Naive B cell (primary cell): ENCODE measurements at regions not wholly inside any gene's neighbourhood (a gene's known extent, or its start where the extent isn't known, plus 50 kb on each side); places are given as distances from the start of the nearest gene placed in this dataset.

Experiments used
- ATAC-seq, 2 donors: fragments of 150-1000 bp; cut with Tn5 transposase; 2 replicates each; pipeline ENCODE4 v1.10.0; 2021; ENCODE audit warnings: low read depth in 2 of 2, mild to moderate bottlenecking in 2 of 2, moderate library complexity in 2 of 2
- DNase-seq: peaks from one replicate; pipeline ENCODE4 v3.0.0; 2022
- H3K27ac Mint-ChIP-seq, 6 donors: one replicate each; pipeline ENCODE4 v1.8.0; 2020 to 2022; ENCODE audit warnings: mild to moderate bottlenecking in 6 of 6, mixed read lengths in 6 of 6, moderate library complexity in 5 of 6, inconsistent platforms in 2 of 6
- H3K27me3 Mint-ChIP-seq, 3 donors: one replicate each; pipeline ENCODE4 v1.8.0; 2021 to 2022; ENCODE audit warnings: mixed read lengths in 3 of 3, mild to moderate bottlenecking in 1 of 3
- H3K36me3 Mint-ChIP-seq, 2 donors: one replicate each; pipeline ENCODE4 v1.8.0; 2020 to 2022; ENCODE audit warnings: mixed read lengths in 2 of 2, inconsistent platforms in 1 of 2, mild to moderate bottlenecking in 1 of 2
- H3K4me1 Mint-ChIP-seq, 3 donors: one replicate each; pipeline ENCODE4 v1.8.0; 2020 to 2022; ENCODE audit warnings: mixed read lengths in 3 of 3, inconsistent platforms in 1 of 3, mild to moderate bottlenecking in 1 of 3, moderate library complexity in 1 of 3
- H3K4me3 Mint-ChIP-seq, 8 donors: one replicate each; pipeline ENCODE4 v1.8.0; 2020 to 2022; ENCODE audit warnings: mild to moderate bottlenecking in 8 of 8, mixed read lengths in 8 of 8, moderate library complexity in 8 of 8, inconsistent platforms in 2 of 8
- H3K9me3 Mint-ChIP-seq, 7 donors: one replicate each; pipeline ENCODE4 v1.8.0; 2020 to 2022; ENCODE audit warnings: mixed read lengths in 7 of 7, mild to moderate bottlenecking in 5 of 7, inconsistent platforms in 2 of 7, moderate library complexity in 1 of 7

- Mint-ChIP-seq H3K4me1 (peaks cover 0 to 10% (median 4%) of the 10 kb centered on the region in 3 donors), H3K36me3 (peaks cover 0 to 5% of the 10 kb centered on the region in 2 donors)
Measured at GRCh38 chr22:49582181-49582580, 245.5 kb downstream of the BRD1 start.

GRCh38 chr22:49580024-49580423, 247.6 kb downstream of the BRD1 start:
- Mint-ChIP-seq H3K27me3 (no peaks in the 10 kb centered on the region), H3K36me3 (peaks cover 0 to 5% of the 10 kb centered on the region in 2 donors), H3K4me1 (no peaks in the 10 kb centered on the region), H3K9me3 (peaks cover 0 to 10% (median 0%) of the 10 kb centered on the region in 7 donors), H3K4me3 (no peak overlapping the region), H3K27ac (no peak overlapping the region)
- DNase-seq (no peak), ATAC-seq (no peak)

More at GRCh38 chr22:49582181-49582580, 245.5 kb downstream of the BRD1 start:
- ATAC-seq (no peak), DNase-seq (no peak)
- H3K27ac Mint-ChIP-seq: no peak overlapping the region
- H3K27me3 Mint-ChIP-seq: no peaks in the 10 kb centered on the region
- H3K4me3 Mint-ChIP-seq: no peak overlapping the region
- H3K9me3 Mint-ChIP-seq: peaks cover 0 to 10% (median 0%) of the 10 kb centered on the region in 7 donors

GRCh38 chr22:49577168-49578060, 250.3 kb downstream of the BRD1 start:
- H3K4me1 Mint-ChIP-seq: peaks cover 0 to 12% (median 6%) of the 10 kb centered on the region in 3 donors
- no peaks in the 10 kb centered on the region for H3K27me3 Mint-ChIP-seq
- peaks cover 0 to 2% of the 10 kb centered on the region in 2 donors for H3K36me3 Mint-ChIP-seq
- H3K9me3 Mint-ChIP-seq: peaks cover 0 to 10% (median 0%) of the 10 kb centered on the region in 7 donors
- ATAC-seq (no peak), DNase-seq (no peak)
- H3K27ac Mint-ChIP-seq: no peak overlapping the region
- no peak overlapping the region for H3K4me3 Mint-ChIP-seq

GRCh38 chr22:49576241-49577141, 251.2 kb downstream of the BRD1 start:
- Mint-ChIP-seq H3K4me3 (no peak overlapping the region), H3K27me3 (no peaks in the 10 kb centered on the region), H3K4me1 (peaks cover 0 to 12% (median 6%) of the 10 kb centered on the region in 3 donors), H3K36me3 (no peaks in the 10 kb centered on the region), H3K27ac (peak overlapping the region in 1 of 6 donors; percentile 32), H3K9me3 (peaks cover 0 to 10% (median 0%) of the 10 kb centered on the region in 7 donors)
- no peak for DNase-seq
- ATAC-seq: no peak

- DNase-seq: no peak
- no peak overlapping the region for H3K4me3 Mint-ChIP-seq
- H3K9me3 Mint-ChIP-seq: peaks cover 0 to 10% (median 0%) of the 10 kb centered on the region in 7 donors
- ATAC-seq: no peak
- H3K27ac Mint-ChIP-seq: no peak overlapping the region
- H3K36me3 Mint-ChIP-seq: no peaks in the 10 kb centered on the region
- H3K27me3 Mint-ChIP-seq: no peaks in the 10 kb centered on the region
- peaks cover 0 to 12% (median 6%) of the 10 kb centered on the region in 3 donors for H3K4me1 Mint-ChIP-seq
Measured at GRCh38 chr22:49575703-49576081, 252.0 kb downstream of the BRD1 start.

- Mint-ChIP-seq H3K36me3 (no peaks in the 10 kb centered on the region), H3K4me3 (peak overlapping the region in 1 of 8 donors; percentile 33), H3K27ac (no peak overlapping the region), H3K4me1 (peaks cover 0 to 12% (median 6%) of the 10 kb centered on the region in 3 donors), H3K9me3 (peaks cover 0 to 10% (median 0%) of the 10 kb centered on the region in 7 donors), H3K27me3 (no peaks in the 10 kb centered on the region)
- ATAC-seq: no peak
- DNase-seq: no peak
Measured at GRCh38 chr22:49574881-49575702, 252.6 kb downstream of the BRD1 start.

- H3K9me3 Mint-ChIP-seq: peaks cover 0 to 8% (median 0%) of the 10 kb centered on the region in 7 donors
- peak overlapping the region in 1 of 6 donors; percentile 44 for H3K27ac Mint-ChIP-seq
- H3K27me3 Mint-ChIP-seq: no peaks in the 10 kb centered on the region
- DNase-seq (no peak), ATAC-seq (no peak)
- H3K4me3 Mint-ChIP-seq: no peak overlapping the region
- no peaks in the 10 kb centered on the region for H3K36me3 Mint-ChIP-seq
- H3K4me1 Mint-ChIP-seq: peaks cover 0 to 12% (median 6%) of the 10 kb centered on the region in 3 donors
Measured at GRCh38 chr22:49574205-49574880, 253.3 kb downstream of the BRD1 start.

GRCh38 chr22:49573109-49573765, 254.4 kb downstream of the BRD1 start:
- no peak overlapping the region for H3K27ac Mint-ChIP-seq
- no peaks in the 10 kb centered on the region for H3K9me3 Mint-ChIP-seq
- no peak overlapping the region for H3K4me3 Mint-ChIP-seq
- no peaks in the 10 kb centered on the region for H3K36me3 Mint-ChIP-seq
- DNase-seq: no peak
- H3K27me3 Mint-ChIP-seq: no peaks in the 10 kb centered on the region
- no peak for ATAC-seq
- H3K4me1 Mint-ChIP-seq: peaks cover 0 to 12% (median 6%) of the 10 kb centered on the region in 3 donors

GRCh38 chr22:49571326-49571725, 256.3 kb downstream of the BRD1 start:
- no peaks in the 10 kb centered on the region for H3K27me3 Mint-ChIP-seq
- H3K4me1 Mint-ChIP-seq: peaks cover 0 to 12% (median 6%) of the 10 kb centered on the region in 3 donors
- no peak for ATAC-seq
- no peak for DNase-seq
- no peaks in the 10 kb centered on the region for H3K36me3 Mint-ChIP-seq
- no peaks in the 10 kb centered on the region for H3K9me3 Mint-ChIP-seq
- no peak overlapping the region for H3K27ac Mint-ChIP-seq
- no peak overlapping the region for H3K4me3 Mint-ChIP-seq

GRCh38 chr22:49570032-49570848, 257.4 kb downstream of the BRD1 start:
- Mint-ChIP-seq H3K27me3 (no peaks in the 10 kb centered on the region), H3K4me1 (peaks cover 0 to 12% (median 6%) of the 10 kb centered on the region in 3 donors), H3K36me3 (no peaks in the 10 kb centered on the region), H3K27ac (no peak overlapping the region), H3K9me3 (no peaks in the 10 kb centered on the region), H3K4me3 (no peak overlapping the region)
- DNase-seq: no peak
- ATAC-seq: no peak

- Mint-ChIP-seq H3K4me3 (no peak overlapping the region), H3K27ac (no peak overlapping the region), H3K36me3 (no peaks in the 10 kb centered on the region), H3K27me3 (no peaks in the 10 kb centered on the region), H3K4me1 (peaks cover 0 to 12% (median 6%) of the 10 kb centered on the region in 3 donors), H3K9me3 (no peaks in the 10 kb centered on the region)
- DNase-seq (no peak), ATAC-seq (no peak)
Measured at GRCh38 chr22:49569286-49570031, 258.2 kb downstream of the BRD1 start.
